WERI-Rb-1 (cell line): ENCODE measurements at regions not wholly inside any gene's neighbourhood (a gene's known extent, or its start where the extent isn't known, plus 50 kb on each side); places are given as distances from the start of the nearest gene placed in this dataset.
"Not testable (repeated sequence)": the region's sequence is repeated elsewhere in the genome, so short reads cannot be mapped to it uniquely, and the experiment has no call there.

Experiments
- DNase-seq: peaks from one replicate; pipeline ENCODE4 v3.0.0-alpha.2; 2020
- H3K27ac ChIP-seq: fragments of 250-450 bp; sonication (Bioruptor Pico); 2 replicates; pipeline ENCODE4 v1.5.1; 2020; ENCODE audit warnings: mild to moderate bottlenecking, moderate library complexity
- H3K27me3 ChIP-seq: fragments of 250-450 bp; sonication (Bioruptor Pico); 2 replicates; pipeline ENCODE4 v1.5.1; 2021; ENCODE audit warnings: mild to moderate bottlenecking, low read depth, moderate library complexity; ENCODE audit not compliant: insufficient read depth, severe bottlenecking
- H3K36me3 ChIP-seq: fragments of 250-450 bp; sonication (Bioruptor Pico); 2 replicates; pipeline ENCODE4 v1.5.1; 2020; ENCODE audit warnings: mild to moderate bottlenecking, moderate library complexity
- H3K4me3 ChIP-seq: 2 replicates; pipeline ENCODE4 v1.5.1; 2011; ENCODE audit warnings: low read depth, mild to moderate bottlenecking, control low read depth, low read length
- H3K9me3 ChIP-seq: fragments of 250-450 bp; sonication (Bioruptor Pico); 2 replicates; pipeline ENCODE4 v1.5.1; 2021; ENCODE audit warnings: mild to moderate bottlenecking, moderate library complexity; ENCODE audit not compliant: severe bottlenecking
- CTCF ChIP-seq: IDR thresholded peaks from 2 replicates; pipeline ENCODE4 v1.5.1; 2011; ENCODE audit warnings: low read depth, mild to moderate bottlenecking, control low read depth, inconsistent platforms, low read length

GRCh38 chr7:125061776-125062397 is 132.3 kb upstream of the POT1 start:
- H3K27me3 ChIP-seq, result no peaks in the 10 kb centered on the region
- H3K4me3 ChIP-seq, result no peak overlapping the region
- peak; percentile 22 for DNase-seq
- H3K27ac ChIP-seq, result no peak overlapping the region; the same call in 1 of the 2 replicates
- no peak for TF ChIP-seq CTCF
- H3K9me3 ChIP-seq, result no peaks in the 10 kb centered on the region
- no peaks in the 10 kb centered on the region for H3K36me3 ChIP-seq

GRCh38 chr7:125061083-125061745 is 131.6 kb upstream of the POT1 start:
- H3K27ac ChIP-seq, H3K9me3 ChIP-seq, H3K4me3 ChIP-seq, H3K36me3 ChIP-seq, H3K27me3 ChIP-seq: not testable (repeated sequence)
- DNase-seq, result peak; percentile 32

- H3K36me3 ChIP-seq, result no peaks in the 10 kb centered on the region
- TF ChIP-seq CTCF, result no peak
- H3K27me3 ChIP-seq, result no peaks in the 10 kb centered on the region
Observed at GRCh38 chr7:125059861-125060456, 130.3 kb upstream of the POT1 start.

GRCh38 chr7:125057963-125058362 is 128.3 kb upstream of the POT1 start:
- no peak for DNase-seq
- Histone ChIP-seq H3K27me3 (no peaks in the 10 kb centered on the region), H3K9me3 (no peaks in the 10 kb centered on the region), H3K27ac (no peak overlapping the region), H3K36me3 (no peaks in the 10 kb centered on the region), H3K4me3 (no peak overlapping the region)
- no peak for TF ChIP-seq CTCF

More at GRCh38 chr7:125059861-125060456, 130.3 kb upstream of the POT1 start:
- DNase-seq, result no peak
- H3K9me3 ChIP-seq, result no peaks in the 10 kb centered on the region
- H3K27ac ChIP-seq, result no peak overlapping the region
- H3K4me3 ChIP-seq, result no peak overlapping the region

- Histone ChIP-seq H3K4me3 (no peak overlapping the region), H3K27me3 (no peaks in the 10 kb centered on the region), H3K27ac (no peak overlapping the region), H3K9me3 (no peaks in the 10 kb centered on the region), H3K36me3 (no peaks in the 10 kb centered on the region)
- no peak for TF ChIP-seq CTCF
- no peak for DNase-seq
Observed at GRCh38 chr7:125055376-125055775, 125.8 kb upstream of the POT1 start.

- TF ChIP-seq CTCF, result no peak
- no peak overlapping the region for H3K4me3 ChIP-seq
- H3K27ac ChIP-seq, result no peak overlapping the region
- H3K36me3 ChIP-seq, result no peaks in the 10 kb centered on the region
- H3K27me3 ChIP-seq, result no peaks in the 10 kb centered on the region
- H3K9me3 ChIP-seq, result no peaks in the 10 kb centered on the region
- DNase-seq, result no peak
Observed at GRCh38 chr7:125046767-125047166, 117.1 kb upstream of the POT1 start.
